SH-SY5Y (cell line): ENCODE measurements at regions not wholly inside any gene's neighbourhood (a gene's known extent, or its start where the extent isn't known, plus 50 kb on each side); places are given as distances from the start of the nearest gene placed in this dataset.

Experiments
- GATA2 ChIP-seq: IDR thresholded peaks from 2 replicates; pipeline ENCODE4 v1.6.1; 2011; ENCODE audit warnings: mild to moderate bottlenecking, low read depth, low read length
- GATA3 ChIP-seq: IDR thresholded peaks from 2 replicates; pipeline ENCODE4 v1.6.1; 2011; ENCODE audit warnings: low read depth, mild to moderate bottlenecking, low read length, moderate library complexity

DNA sequence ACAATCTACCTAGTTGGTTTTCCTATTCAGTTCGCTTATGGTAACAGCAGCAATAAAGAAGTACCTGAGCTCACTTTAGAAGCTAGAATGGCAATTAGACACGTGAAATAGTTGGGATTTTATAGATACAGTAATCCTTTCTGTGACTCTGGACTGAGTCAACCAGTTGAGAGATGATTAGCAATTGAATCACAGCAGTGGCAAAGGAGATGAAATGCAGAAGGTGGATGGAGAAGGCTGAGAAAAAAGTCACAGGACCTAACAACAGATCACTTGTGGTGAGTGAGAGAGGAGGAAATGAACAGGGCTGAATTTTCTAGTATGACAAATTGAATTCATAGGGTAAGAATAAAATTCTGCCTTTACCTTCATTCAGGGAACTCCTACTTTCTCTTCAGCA, 197.1 kb upstream of the MAGEB18 start:
- no peak for TF ChIP-seq GATA2
- TF ChIP-seq GATA3, result no peak
